GM23338 (cell line): ENCODE measurements at regions not wholly inside any gene's neighbourhood (a gene's known extent, or its start where the extent isn't known, plus 50 kb on each side); places are given as distances from the start of the nearest gene placed in this dataset.

Source experiments
- ATAC-seq: fragments of 200-7000 bp; cut with Tn5 transposase; 3 replicates; pipeline ENCODE4 v1.9.1; 2020
- DNase-seq: peaks from one replicate; pipeline ENCODE4 v3.0.0-alpha.2; 2015; ENCODE audit warnings: low spot score
- H2AFZ ChIP-seq: fragments of 200-600 bp; sonication (generic); 2 replicates; pipeline ENCODE4 v1.8.0; 2016; ENCODE audit warnings: antibody characterized with exemption, mild to moderate bottlenecking, moderate library complexity
- H3F3A ChIP-seq: fragments of 200-600 bp; sonication (generic); replicated peaks from 2 replicates; pipeline ENCODE4 v1.8.0; 2017; ENCODE audit warnings: antibody characterized with exemption, mixed run types, low read depth
- H3K27ac ChIP-seq: fragments of 200-600 bp; sonication (generic); 2 replicates; pipeline ENCODE4 v1.6.1; 2016; ENCODE audit warnings: low read depth
- H3K27me3 ChIP-seq: fragments of 200-600 bp; sonication (generic); 2 replicates; pipeline ENCODE4 v1.8.0; 2016; ENCODE audit warnings: mild to moderate bottlenecking, mixed run types, moderate library complexity; ENCODE audit not compliant: insufficient read depth
- H3K36me3 ChIP-seq: fragments of 200-600 bp; sonication (generic); 2 replicates; pipeline ENCODE4 v1.8.0; 2016; ENCODE audit warnings: mild to moderate bottlenecking; ENCODE audit not compliant: insufficient read depth
- H3K4me1 ChIP-seq: fragments of 200-600 bp; sonication (generic); 2 replicates; pipeline ENCODE4 v1.8.0; 2016; ENCODE audit warnings: mild to moderate bottlenecking, moderate library complexity; ENCODE audit not compliant: insufficient read depth
- H3K4me2 ChIP-seq: fragments of 200-600 bp; sonication (generic); 2 replicates; pipeline ENCODE4 v1.7.1; 2017; ENCODE audit warnings: mixed run types
- H3K4me3 ChIP-seq: fragments of 200-600 bp; sonication (generic); 2 replicates; pipeline ENCODE4 v1.6.1; 2016; ENCODE audit warnings: mixed run types
- H3K79me2 ChIP-seq: fragments of 200-600 bp; sonication (generic); replicated peaks from 2 replicates; pipeline ENCODE4 v1.8.0; 2017; ENCODE audit warnings: mild to moderate bottlenecking; ENCODE audit not compliant: insufficient read depth
- H3K9me2 ChIP-seq: fragments of 200-600 bp; sonication (generic); 2 replicates; pipeline ENCODE4 v1.8.0; 2017; ENCODE audit not compliant: insufficient read depth
- H4K20me1 ChIP-seq: fragments of 200-600 bp; sonication (generic); replicated peaks from 2 replicates; pipeline ENCODE4 v1.8.0; 2017; ENCODE audit warnings: mild to moderate bottlenecking; ENCODE audit not compliant: insufficient read depth
- H3K27ac Mint-ChIP-seq: 2 replicates; pipeline ENCODE4 v1.8.0; 2020; ENCODE audit warnings: inconsistent platforms, mild to moderate bottlenecking, moderate library complexity, mixed read lengths
- H3K27me3 Mint-ChIP-seq: 3 replicates; pipeline ENCODE4 v1.8.0; 2022; ENCODE audit warnings: low read depth, mild to moderate bottlenecking, moderate library complexity, mixed read lengths, inconsistent platforms; ENCODE audit not compliant: insufficient read depth, poor library complexity
- H3K36me3 Mint-ChIP-seq: 3 replicates; pipeline ENCODE4 v1.8.0; 2021; ENCODE audit warnings: low read depth, mild to moderate bottlenecking, inconsistent platforms, moderate library complexity, mixed read lengths
- H3K4me1 Mint-ChIP-seq: 3 replicates; pipeline ENCODE4 v1.8.0; 2020; ENCODE audit warnings: mild to moderate bottlenecking, inconsistent platforms, mixed read lengths
- H3K4me3 Mint-ChIP-seq: 3 replicates; pipeline ENCODE4 v1.8.0; 2021; ENCODE audit warnings: moderate library complexity, mild to moderate bottlenecking, inconsistent platforms, mixed read lengths
- H3K9me3 Mint-ChIP-seq: 3 replicates; pipeline ENCODE4 v1.8.0; 2020; ENCODE audit warnings: moderate library complexity, mild to moderate bottlenecking, inconsistent platforms, mixed read lengths
- ETS1 ChIP-seq: IDR thresholded peaks from 2 replicates; pipeline ENCODE4 v1.6.1; 2016; ENCODE audit warnings: antibody characterized with exemption
- EZH2 ChIP-seq: fragments of 200-600 bp; sonication (generic); IDR thresholded peaks from one replicate; pipeline ENCODE4 v1.8.0; 2017; ENCODE audit warnings: antibody characterized with exemption, mild to moderate bottlenecking, low read depth; ENCODE audit not compliant: unreplicated experiment
- NANOG ChIP-seq: IDR thresholded peaks from 2 replicates; pipeline ENCODE4 v1.6.1; 2016; ENCODE audit warnings: antibody characterized with exemption, borderline replicate concordance
- POLR2AphosphoS5 ChIP-seq: IDR thresholded peaks from 2 replicates; pipeline ENCODE4 v1.6.1; 2016; ENCODE audit warnings: antibody characterized with exemption, low read depth
- REST ChIP-seq: IDR thresholded peaks from one replicate; pipeline ENCODE4 v1.6.1; 2018; ENCODE audit warnings: antibody characterized with exemption; ENCODE audit not compliant: unreplicated experiment
- STAT1 ChIP-seq: IDR thresholded peaks from one replicate; pipeline ENCODE4 v1.6.1; 2016; ENCODE audit warnings: antibody characterized with exemption; ENCODE audit not compliant: unreplicated experiment
- ZNF331 ChIP-seq: fragments of 250-450 bp; sonication (Bioruptor Pico); IDR thresholded peaks from 2 replicates; pipeline ENCODE4 v1.5.0; 2020; ENCODE audit warnings: low read depth, mild to moderate bottlenecking, moderate library complexity
- ZNF462 ChIP-seq: fragments of 250-450 bp; sonication (Bioruptor Pico); IDR thresholded peaks from 2 replicates; pipeline ENCODE4 v1.5.0; 2020; ENCODE audit warnings: mild to moderate bottlenecking, moderate library complexity

- TF ChIP-seq ZNF462 (CRISPR knock-in tag) (no peak), STAT1 (no peak), REST (no peak), EZH2 (no peak)
Observed at GRCh38 chr4:54872261-54872660, 214.5 kb downstream of the KIT start (continued).

- no peaks in the 10 kb centered on the region; the same call in 1 of the 2 replicates for H3K9me2 ChIP-seq
- no peaks in the 10 kb centered on the region for H3K79me2 ChIP-seq
- no peaks in the 10 kb centered on the region for H4K20me1 ChIP-seq
- H2AFZ ChIP-seq, result peak overlapping the region; percentile 2; the same call in 1 of the 2 replicates
- Mint-ChIP-seq H3K9me3 (no peaks in the 10 kb centered on the region), H3K4me1 (no peaks in the 10 kb centered on the region), H3K27ac (no peak overlapping the region), H3K4me3 (no peak overlapping the region), H3K27me3 (no peaks in the 10 kb centered on the region), H3K36me3 (no peaks in the 10 kb centered on the region)
- H3F3A ChIP-seq, result no peaks in the 10 kb centered on the region
- H3K4me2 ChIP-seq, result no peak overlapping the region
- no peaks in the 10 kb centered on the region for H3K36me3 ChIP-seq
- ATAC-seq (no peak), DNase-seq (no peak)
- H3K4me3 ChIP-seq, result no peak overlapping the region
- H3K4me1 ChIP-seq, result no peaks in the 10 kb centered on the region
- no peaks in the 10 kb centered on the region for H3K27me3 ChIP-seq
- TF ChIP-seq NANOG (no peak), STAT1 (no peak), POLR2AphosphoS5 (no peak), ETS1 (no peak), ZNF331 (no peak)
- H3K27ac ChIP-seq, result no peak overlapping the region
Observed at GRCh38 chr4:54863571-54864255, 206.0 kb downstream of the KIT start.
